ENCODE measurements at regions not wholly inside any gene's neighbourhood (a gene's known extent, or its start where the extent isn't known, plus 50 kb on each side); places are given as distances from the start of the nearest gene placed in this dataset.
"Not testable (repeated sequence)": the region's sequence is repeated elsewhere in the genome, so short reads cannot be mapped to it uniquely, and the experiment has no call there.

DNA sequence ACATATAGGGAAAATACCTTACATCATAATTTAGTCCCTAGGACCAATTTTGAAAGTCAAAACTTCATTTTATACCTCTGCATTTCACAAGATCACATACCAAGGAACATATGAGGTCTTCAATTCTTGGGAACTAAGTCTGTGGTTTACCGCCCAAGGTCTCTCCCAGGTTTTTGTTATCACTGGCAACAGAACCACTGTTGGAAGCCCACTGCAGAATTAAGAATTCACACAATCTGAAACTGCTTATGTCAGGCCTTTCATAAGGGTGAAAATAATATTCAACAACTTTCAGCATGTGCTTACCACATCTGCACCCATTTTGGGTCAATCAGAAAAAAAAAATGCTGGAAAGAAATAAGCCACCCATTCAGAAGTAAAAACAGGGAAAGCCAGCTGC is 107.2 kb upstream of the MME start:
- no peak for DNase-seq

DNA sequence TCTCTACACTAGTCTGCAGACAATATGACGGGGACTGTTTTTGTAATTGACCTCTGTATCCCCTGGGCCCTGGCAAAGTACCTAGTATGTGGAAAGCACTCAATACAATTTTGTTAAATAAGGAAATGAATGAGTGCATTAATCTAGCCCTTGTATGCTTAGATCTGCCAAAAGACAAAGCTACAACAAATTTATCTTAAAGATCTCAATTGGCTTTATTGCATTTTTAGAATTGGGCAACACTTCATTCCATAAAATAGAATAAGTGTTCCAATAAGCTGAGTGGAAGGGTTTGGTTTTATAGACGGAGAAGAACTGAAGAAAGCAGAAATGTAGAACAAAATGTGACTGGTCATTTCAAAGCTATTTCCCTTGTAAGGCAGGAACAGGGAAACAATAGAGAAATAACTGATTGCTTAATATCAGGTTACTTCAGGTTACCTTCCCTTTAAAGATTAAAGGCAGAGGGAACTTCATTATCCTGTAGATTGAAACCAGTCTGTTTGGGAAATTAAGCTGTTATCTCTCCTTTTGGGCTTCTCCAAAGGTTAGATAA is 108.3 kb upstream of the MME start:
- no peak for DNase-seq

DNA sequence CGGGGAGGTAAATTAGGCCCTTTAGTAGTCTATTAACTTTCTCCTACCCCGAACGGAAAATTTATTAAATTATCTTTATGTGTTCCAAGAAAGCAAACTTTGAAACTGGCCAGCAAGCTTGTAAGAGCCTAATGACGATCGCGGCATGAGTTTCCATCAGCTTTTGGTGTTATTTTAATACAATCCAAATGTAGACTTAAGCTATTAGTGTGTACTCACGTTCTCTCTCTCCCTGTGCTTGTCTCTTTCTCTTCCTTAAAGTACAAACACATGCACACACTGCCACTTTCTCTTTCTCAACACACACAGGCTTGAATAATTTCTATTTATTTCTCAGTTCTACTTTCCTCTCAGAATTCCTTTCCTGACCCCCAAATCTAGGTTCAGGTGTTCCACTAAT is 108.8 kb upstream of the MME start:
- no peak for DNase-seq

DNA sequence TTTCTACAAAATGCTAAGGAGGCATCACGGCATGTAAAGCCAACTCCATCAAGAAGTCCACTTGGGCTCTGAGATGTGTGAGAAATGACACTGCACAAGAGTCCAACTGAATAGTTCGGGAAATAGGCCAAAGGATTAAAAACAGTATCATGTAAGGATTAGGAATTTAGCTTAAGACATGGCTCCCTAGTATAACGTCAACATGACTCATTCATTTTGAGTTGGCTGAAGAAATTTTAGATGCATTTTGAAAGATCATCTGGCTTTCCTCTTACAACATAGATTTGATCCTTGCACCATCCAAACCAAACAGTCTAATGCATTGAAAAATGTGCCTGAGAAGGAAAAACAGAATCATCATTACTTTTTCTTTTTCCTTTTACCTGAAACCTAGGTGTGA is 109.3 kb upstream of the MME start:
- DNase-seq, result no peak

DNA sequence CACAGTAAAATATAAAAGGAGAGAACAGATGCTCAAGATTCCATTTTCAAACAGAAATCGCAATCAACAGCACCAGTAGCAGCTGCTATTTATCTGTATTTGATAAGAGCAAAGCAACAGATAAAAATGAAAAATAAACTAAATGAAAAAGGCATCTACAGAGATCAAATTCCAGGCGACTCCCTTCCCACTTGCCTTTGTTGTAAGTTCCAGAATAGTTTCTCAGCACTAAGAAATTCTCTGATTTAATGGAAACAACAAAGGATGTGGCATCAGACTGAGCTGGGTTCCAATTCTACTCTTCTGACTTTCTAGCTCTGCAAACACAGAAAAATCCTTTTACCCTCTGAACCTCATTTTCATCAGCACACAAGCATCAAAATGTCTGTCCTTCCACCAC is 110.8 kb upstream of the MME start:
- DNase-seq, result no peak

DNA sequence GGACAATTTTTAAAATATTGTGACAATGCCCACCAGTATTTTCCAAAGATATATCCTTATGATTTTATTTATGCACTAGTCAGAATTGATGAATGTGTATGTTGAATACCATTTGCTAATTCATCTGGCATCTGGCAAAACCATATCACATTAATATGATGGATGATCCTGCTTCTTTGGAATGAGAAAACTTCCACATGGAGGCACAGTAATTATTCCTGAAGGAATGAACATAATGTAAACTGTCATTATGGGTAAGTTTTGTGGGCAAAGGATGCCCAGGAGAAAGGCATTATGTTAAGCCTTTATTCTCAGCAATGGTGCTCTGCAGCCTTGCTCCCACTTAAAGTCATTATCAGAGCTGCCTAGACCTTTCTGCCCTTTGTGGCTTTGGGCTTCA is 113.0 kb upstream of the MME start:
- DNase-seq, result no peak

DNA sequence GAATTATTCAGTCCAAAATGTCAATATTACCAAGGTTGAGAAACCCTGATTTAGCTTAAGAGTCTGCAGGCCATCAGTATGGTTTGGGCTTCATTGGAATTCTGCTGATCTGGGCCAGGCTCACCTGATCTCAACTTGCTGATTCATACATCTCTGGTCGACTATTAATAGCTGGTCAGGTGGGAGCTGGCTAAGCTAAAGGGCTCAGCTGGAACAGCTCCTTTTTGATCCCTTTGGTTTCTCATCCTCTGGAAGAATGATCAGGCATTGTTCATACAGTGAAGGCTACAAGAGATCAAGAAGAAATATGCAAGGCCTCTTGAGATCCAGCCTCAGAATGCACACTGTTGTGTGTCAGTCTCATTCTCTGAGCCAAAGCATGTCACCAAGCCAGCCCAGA is 123.3 kb upstream of the MME start:
- no peak for DNase-seq

DNA sequence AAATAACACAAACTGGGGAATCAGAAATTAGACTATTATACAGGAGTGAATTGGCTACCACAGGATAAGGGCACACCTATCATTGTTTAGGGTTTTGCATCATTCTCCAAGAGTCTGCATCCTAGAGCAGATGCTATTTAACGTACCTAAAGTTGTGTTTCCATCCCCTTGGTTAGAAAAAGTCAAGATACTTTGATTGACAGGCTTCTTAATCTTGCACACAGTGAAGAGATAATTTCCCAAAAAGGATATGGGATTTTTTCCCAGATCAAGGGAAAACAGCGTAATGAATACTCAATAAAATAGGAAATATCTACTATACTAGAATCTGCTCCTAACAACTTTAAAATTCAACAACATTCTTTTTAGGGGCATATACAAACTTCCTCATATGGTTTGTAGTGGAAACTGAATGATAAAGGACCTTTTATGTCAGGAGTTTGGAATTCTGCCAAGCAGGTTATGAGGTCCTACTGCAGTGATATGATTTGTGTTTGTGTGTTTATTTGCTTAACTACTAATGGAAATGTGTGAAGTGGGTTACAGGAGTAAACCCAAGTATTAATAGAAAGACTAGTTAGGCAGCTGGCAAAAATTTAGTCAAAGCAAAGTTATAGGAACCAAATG is 124.1 kb upstream of the MME start:
- peak; percentile 93 for DNase-seq

DNA sequence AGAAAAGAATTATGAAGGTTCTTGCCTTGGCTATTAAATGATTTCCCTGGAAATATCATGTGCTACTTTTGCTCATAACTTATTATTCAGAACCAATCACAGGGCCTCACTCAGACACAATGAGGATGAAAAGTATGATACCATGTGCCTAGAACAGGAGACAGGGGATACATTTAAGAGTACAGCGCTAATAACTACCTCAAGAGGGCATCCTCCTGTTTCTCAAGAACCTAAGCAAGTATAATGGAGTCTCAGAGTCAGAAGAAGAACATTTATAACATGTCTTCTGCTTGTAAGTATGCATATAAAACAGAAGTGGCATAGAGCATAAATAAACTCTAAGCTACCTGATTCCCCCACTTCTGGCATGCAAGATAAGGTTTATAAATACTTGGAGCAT is 125.4 kb upstream of the MME start:
- no peak for DNase-seq

DNA sequence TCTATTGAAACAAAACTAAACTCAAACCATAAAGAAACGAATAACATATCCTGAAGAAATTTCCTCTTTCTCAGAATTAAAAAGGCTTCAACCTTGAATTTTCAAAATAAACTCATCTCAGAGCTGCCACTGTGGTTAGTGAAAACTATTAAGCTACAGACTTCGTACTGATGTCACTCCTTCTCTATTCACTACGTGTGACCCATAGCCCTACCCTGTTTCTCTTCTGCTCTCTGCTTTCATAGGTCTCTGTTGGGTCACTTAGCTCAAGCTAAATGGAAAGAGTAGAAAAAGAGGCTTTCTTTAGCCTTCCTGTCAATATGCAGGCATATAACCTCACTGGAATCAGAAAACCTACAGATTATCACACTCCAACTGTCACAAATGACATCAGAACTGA is 126.6 kb upstream of the MME start:
- no peak for DNase-seq

DNA sequence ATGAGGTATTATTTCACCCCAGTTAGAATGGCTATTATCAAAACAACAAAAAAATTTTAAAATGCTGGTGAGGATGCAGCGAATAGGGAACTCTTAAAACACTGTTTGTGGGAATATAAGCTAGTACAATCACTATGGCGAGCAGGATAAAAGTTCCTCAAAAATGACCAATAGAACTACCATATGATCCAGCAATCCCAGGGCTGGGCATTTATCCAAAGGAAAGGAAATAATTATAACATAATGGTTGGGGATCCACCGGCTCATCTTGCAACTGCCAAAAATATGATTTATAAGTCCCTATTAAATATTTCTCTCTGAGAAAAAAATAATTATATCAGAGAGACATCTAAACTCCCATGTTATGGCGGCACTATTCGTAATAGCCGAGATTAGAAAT is 127.6 kb upstream of the MME start:
- DNase-seq, result peak; percentile 63

DNA sequence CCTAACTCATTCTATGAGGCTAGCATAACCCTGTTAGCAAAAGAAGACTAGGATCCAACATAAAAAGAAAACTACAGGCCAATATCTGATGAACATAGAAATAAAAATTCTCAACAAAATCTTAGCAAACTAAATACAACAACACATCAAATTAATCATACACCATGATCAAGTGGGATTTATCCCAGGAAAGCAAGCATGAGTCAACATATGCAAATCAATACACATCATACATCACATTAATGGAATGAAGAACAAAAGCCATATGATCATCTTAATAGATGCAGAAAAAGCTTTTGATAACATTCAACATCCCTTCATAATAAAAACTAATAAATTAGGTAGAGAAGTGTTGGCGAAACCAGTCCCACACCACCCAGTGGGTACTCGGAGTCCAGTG is 136.1 kb upstream of the MME start:
- DNase-seq, result no peak

DNA sequence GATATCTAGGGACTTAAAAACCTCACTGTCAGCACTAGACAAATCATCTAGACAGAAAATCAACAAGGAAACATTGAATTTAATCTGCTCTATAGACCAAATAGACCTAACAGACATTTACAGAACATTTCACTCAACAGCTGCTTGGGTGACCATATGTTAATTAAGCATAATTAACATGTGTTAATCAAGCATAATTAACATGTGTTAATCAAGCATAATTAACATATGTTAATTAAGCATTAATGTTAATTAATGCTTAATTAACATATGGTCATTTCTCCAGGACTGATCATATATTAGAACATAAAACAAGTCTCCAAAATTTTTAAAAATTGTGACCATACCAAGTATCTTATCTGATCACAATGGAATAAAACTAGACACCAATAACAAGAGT is 137.3 kb upstream of the MME start:
- DNase-seq, result no peak

DNA sequence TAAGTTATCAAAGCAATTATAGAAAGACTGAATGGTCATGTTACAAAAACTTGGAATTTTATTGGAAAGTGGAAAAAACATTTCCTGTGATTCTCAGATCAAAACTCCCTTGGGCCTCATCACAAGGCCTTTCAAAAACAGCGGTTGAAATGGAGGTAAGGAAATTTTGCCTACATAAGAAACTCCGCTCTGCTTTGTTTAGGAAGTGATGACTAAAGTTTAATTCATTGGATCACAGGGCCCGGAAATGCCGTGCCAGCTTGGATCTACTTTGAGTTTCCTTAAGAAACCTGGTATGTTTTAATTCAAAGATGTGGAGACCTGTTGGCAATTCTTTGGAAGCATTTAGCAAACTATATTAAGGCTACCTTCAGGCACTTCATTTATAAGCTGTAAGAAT is 143.9 kb upstream of the MME start:
- no peak for DNase-seq

DNA sequence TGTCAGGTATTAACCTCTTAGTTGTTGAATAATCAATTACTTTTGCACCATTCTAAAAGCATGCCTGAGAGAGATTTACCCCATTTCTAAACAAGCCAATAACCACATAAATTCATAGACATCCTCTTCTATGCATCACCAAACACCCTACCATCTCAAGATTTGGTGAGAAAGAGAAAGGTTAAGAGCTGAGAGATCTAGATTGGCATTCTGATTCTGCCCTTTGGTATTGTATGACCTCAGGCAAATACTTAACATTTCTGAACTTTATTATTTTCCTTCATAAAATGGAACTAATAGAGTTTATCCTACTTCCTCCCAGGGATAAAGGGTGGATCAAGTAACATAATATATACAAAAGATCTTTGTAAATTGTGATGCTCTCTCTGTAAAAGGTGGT is 146.5 kb upstream of the MME start:
- no peak for DNase-seq

DNA sequence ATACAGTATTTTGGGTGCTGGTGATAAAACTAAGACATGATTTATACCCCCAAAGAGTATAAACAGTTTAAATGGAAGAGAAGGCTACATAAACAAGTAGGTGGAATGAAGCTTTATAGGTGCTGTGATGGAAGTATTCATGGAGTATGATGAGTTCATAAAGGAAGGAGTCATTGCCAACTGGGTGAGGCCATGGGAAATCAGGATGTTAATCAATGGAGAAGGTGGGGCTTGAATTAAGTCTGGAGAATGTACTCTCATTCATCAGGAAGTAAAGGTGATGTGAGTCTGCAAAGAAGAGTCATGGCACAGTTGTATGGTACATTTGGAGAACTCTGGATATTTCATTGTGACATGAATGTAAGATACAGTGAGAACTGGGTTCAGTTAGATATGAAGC is 147.5 kb upstream of the MME start:
- no peak for DNase-seq

DNA sequence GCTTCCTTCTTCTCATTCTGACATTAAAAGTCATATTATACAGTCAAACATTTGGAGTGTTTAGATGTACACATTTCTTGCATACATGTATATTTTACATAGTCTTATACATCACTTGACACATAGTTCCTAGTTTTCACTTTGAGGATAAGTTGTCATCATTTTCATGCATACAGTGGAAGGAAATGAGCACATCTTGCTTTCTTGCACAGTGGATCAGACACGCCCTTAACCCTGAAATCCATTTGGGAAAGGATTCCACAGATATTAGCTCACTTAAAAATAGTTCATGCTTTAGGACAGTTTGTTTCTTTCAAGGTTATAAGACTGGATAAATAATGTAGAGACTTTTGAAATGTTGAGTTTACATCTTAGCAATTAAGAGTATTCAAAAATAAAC is 148.6 kb upstream of the MME start:
- DNase-seq, result no peak

DNA sequence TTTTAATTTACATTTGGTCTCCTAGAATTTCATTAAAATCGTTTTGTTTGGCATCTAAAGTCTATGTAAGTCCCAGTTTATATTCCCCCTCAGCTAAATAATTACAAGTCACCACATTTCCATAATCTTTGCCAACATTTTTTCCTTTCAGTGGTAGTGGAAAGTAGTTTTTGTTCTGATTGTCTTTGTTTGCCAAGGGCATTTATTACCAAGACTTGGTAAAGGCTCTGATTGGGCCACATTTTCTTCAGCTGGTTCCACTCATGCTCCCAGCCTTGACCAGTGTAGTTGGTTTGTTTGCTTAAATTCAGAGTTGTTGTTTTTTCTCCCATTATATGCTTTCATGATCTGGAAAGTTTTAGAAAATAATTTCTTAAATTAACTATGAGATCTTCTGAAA is 153.4 kb upstream of the MME start:
- no peak for DNase-seq

DNA sequence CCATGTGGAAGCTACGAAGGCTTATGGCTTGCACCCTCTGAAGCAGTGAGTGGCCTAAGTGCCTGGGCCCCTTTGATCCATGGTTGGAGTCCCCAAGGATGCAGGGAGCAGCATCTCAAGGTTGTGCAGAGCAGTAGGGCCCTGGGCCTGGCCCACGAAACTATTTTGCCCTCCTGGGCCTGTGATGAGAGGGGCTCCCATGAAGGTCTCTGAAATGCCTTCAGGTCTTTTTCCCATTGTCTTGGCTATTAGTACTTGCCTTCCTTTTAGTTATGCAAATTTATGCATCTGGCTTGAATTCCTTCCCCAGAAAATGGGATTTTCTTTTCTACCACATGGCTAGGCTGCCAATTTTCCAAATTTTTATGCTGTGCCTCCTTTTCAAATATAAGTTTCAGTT is 158.8 kb upstream of the MME start:
- DNase-seq, result no peak

DNA sequence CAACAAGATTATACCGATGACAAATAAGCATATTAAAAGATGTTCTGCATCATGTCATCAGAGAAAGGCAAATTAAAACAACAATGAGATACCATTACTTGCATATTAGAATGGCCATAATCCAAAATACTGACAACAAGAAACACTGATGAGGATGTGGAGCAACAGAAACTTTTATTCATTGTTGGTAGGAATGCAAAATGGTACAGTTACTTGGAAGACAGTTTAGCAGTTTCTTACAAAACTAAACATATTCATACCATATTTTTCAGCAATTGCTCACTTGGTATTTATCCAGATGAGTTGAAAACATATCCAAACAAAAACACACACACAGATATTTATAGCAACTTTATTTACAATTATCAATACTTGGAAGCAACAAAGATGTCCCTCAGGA is 160.9 kb upstream of the MME start:
- DNase-seq, result no peak

DNA sequence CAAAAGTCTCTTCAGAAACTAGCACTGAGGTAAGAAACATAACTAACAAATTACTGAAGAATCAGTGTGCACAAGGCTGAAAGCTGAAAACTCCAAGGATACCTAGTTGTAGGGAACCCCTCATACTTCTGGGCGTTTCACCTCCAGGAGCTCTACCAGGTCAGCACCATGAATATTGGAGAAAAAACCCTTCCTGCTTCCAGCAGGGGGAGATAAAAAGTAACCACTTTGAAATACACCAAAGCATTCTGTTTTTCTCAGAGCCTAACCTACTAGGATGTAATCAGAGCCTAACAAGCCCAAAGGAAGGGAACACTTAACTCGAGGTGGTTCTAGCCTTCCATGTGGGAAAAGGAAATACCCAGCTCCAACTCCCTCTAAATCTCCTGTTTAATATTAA is 175.8 kb upstream of the MME start:
- peak; percentile 35 for DNase-seq

DNA sequence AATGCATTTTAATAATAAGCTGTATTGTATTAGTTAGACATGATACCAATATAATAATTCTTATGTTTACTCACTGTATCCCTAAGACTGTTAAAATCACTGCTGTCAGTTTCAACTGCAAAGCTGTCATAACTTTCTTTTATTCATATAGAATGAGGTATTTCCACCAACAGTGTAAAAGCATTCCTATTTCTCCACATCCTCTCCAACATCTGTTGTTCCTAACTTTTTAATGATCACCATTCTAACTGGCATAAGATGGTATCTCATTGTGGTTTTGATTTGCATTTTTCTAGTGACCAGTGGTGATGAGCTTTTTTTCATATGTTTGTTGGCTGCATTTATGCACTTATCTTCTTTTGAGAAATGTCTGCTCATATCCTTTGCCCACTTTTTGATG is 177.6 kb upstream of the MME start:
- not testable (repeated sequence) for DNase-seq

DNA sequence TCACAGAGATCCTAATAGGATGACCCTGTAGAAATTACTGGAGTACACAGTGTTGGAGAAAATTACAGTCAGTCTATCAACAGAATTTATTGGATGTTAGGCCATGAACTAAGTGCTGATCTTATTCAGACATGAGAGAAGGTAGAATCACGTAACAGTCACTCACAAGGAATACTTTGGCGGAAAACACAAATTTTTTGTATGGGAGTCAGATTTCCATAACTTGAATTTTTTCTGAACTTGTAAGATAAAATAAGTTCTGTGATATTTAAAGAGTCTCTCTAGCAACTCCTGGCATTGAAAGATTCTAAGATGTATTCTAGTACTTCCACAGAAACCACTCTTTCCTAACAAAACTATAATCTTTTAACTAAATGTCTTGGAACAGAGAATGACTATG is 178.8 kb upstream of the MME start:
- no peak for DNase-seq

DNA sequence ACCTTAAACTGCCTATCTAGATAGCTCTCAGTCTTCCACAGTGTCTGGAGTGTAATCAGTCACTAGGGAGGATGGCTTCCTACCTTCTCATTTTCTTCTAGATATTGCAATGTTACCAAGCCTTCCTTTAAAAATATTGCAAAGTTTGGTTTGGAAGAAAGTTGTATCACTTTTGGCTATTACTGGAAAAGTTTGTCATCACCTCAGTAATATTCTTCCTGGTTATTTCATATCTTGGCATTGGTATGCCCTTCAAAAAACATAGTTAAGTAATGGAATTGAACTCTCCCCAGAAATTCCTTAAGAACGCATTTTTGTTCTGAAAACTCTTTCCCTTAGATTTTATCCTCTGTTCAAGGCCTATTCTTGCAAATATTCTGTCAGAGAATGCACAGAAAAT is 179.3 kb upstream of the MME start:
- no peak for DNase-seq

DNA sequence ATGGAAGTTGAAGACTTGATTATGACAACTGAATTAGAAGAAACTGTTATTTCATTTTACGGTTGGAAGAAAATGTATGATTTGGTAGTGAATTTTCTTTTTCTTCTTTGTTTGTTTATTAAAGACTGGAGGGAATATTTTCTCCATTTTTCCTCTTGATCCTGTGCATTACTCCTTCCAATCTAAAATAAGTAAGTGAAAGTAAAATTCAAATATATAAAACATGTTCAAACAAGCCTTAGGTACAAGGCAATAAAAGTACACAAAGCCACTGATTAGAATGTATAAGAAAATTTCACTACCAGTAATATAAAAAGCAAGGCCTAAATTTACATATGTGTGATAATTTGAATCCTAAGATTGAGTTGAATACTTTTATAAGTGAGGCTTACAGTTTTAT is 181.2 kb upstream of the MME start:
- DNase-seq, result no peak

DNA sequence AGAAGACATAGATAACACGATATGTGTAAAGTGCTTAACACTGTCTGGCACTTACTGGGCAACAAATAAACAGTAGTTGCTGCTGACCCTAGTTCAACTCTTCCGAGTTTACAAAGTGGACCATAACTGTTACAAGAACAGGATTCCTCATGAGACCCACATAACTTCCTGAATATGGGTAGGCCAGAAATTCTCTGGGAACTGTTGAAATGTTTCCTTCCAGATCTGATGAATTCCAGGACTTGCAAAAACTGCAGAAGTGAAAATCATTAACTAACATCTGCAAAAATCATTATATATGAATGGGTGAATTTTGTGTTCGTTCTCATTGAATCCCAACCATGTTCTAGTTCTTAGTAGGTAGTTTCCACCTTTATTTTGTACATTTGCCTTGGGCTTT is 181.7 kb upstream of the MME start:
- DNase-seq, result no peak
